ENCODE measurements at regions not wholly inside any gene's neighbourhood (a gene's known extent, or its start where the extent isn't known, plus 50 kb on each side); places are given as distances from the start of the nearest gene placed in this dataset.

DNA sequence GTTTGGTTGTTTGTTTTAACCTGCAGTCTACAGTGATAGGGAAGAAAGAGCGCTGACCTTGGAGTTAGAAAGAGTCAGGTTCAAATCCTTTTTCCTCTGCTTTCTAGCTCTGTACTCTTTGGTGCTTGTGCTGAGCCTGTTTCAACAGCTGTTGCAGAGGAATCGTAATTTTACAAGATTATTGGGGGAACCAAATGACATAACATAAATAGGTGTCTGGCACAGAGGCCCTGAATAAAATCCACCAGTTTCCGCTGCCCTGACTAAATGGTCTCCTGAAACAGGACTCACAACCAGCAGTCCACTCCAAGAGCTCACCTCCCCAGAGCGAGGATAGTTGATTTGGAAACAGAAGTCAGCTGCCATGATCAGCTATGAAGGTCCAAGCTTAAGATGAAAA is 125.0 kb upstream of the CDC42EP3 start:
- Histone ChIP-seq H3K4ac (ENCODE audit: low read depth, low read length) (no peak overlapping the region), H2BK20ac (ENCODE audit: low read depth, low read length, poor library complexity, severe bottlenecking) (no peak overlapping the region), H3T11ph (ENCODE audit: low read length) (no peak overlapping the region), H3K4me1 (ENCODE audit: insufficient read depth, low read length) (no peaks in the 10 kb centered on the region; the same call in 1 of the 2 replicates), H2BK12ac (ENCODE audit: insufficient read length, low read depth, low read length) (no peak overlapping the region), H3K56ac (ENCODE audit: insufficient read length, low read depth, low read length) (no peak overlapping the region), H3K27me3 (ENCODE audit: insufficient read depth, low read length) (no peaks in the 10 kb centered on the region), H3K23ac (ENCODE audit: insufficient read length, low read depth, low read length) (no peak overlapping the region), H2BK120ac (ENCODE audit: low read depth, low read length, poor library complexity, severe bottlenecking) (no peak overlapping the region), H3K18ac (ENCODE audit: insufficient read length, low read depth, low read length) (no peak overlapping the region), H4K8ac (replicated peaks; ENCODE audit: insufficient read length, low read depth, low read length) (no peak overlapping the region), H2AFZ (ENCODE audit: low read length) (no peak overlapping the region), H4K91ac (ENCODE audit: insufficient read length, low read depth, low read length) (no peak overlapping the region), H4K20me1 (ENCODE audit: control insufficient read depth, insufficient read depth, insufficient read length) (no peaks in the 10 kb centered on the region), H3K9me3 (ENCODE audit: control insufficient read depth, low read depth, low read length) (no peaks in the 10 kb centered on the region), H4K5ac (ENCODE audit: insufficient read length, low read depth, low read length) (no peak overlapping the region), H3K14ac (ENCODE audit: insufficient read depth, low read length) (no peak overlapping the region), H2BK5ac (ENCODE audit: insufficient read length, low read length) (no peak overlapping the region), H2BK15ac (ENCODE audit: low read depth, low read length) (no peak overlapping the region), H2AK5ac (ENCODE audit: insufficient read length, low read length) (no peak overlapping the region), H3K4me2 (ENCODE audit: insufficient read depth, insufficient read length, low read length) (no peak overlapping the region), H3K9ac (ENCODE audit: extremely low read depth, insufficient read length, low read length) (no peak overlapping the region), H3K27ac (ENCODE audit: insufficient read length, low read depth, low read length) (no peak overlapping the region), H3K23me2 (ENCODE audit: insufficient read length, low read depth, low read length, poor library complexity, severe bottlenecking) (no peaks in the 10 kb centered on the region), H3K79me1 (ENCODE audit: insufficient read depth, low read depth, low read length, poor library complexity, severe bottlenecking) (no peaks in the 10 kb centered on the region), H3K79me2 (ENCODE audit: insufficient read depth, low read length) (no peaks in the 10 kb centered on the region)
- no peaks in the 10 kb centered on the region for H3K27me3 Mint-ChIP-seq (ENCODE audit: low read depth)
- H3K36me3 Mint-ChIP-seq (ENCODE audit: insufficient read depth in 1 of 3, low read depth in 3 of 3), result no peaks in the 10 kb centered on the region
- peaks cover 2 to 5% of the 10 kb centered on the region in 2 experiments; a peak in 1 of 4 replicates for H3K4me1 Mint-ChIP-seq
- no CpG with 5 or more reads among the region's 4 CpGs for WGBS (ENCODE audit: extremely low coverage, insufficient read length, low lambda C conversion rate)
- TF ChIP-seq CTCF (conservative IDR thresholded peaks at IDR 0.05), result no peak
- no peak overlapping the region for H3K4me3 Mint-ChIP-seq
- no peaks in the 10 kb centered on the region for H3K9me3 Mint-ChIP-seq
- H3K27ac Mint-ChIP-seq, result no peak overlapping the region; a peak in 1 of 7 replicates
- no peak for DNase-seq
